Neural progenitor cell (in vitro differentiated cells): ENCODE measurements at regions not wholly inside any gene's neighbourhood (a gene's known extent, or its start where the extent isn't known, plus 50 kb on each side); places are given as distances from the start of the nearest gene placed in this dataset.
"Not testable (repeated sequence)": the region's sequence is repeated elsewhere in the genome, so short reads cannot be mapped to it uniquely, and the experiment has no call there.

ENCODE experiments used
- DNase-seq: peaks from one replicate; pipeline ENCODE4 v3.0.0-alpha.2; 2016; ENCODE audit warnings: low spot score
- H2AFZ ChIP-seq: fragments of 200-600 bp; sonication (generic); replicated peaks from 2 replicates; pipeline ENCODE4 v1.6.1; 2016; ENCODE audit warnings: antibody characterized with exemption
- H3F3A ChIP-seq: fragments of 200-600 bp; sonication (generic); 2 replicates; pipeline ENCODE4 v1.6.1; 2016; ENCODE audit warnings: antibody characterized with exemption, low read depth
- H3K27ac ChIP-seq: fragments of 200-600 bp; sonication (generic); 2 replicates; pipeline ENCODE4 v1.5.1; 2016; ENCODE audit warnings: mild to moderate bottlenecking
- H3K27me3 ChIP-seq: fragments of 200-600 bp; sonication (generic); 2 replicates; pipeline ENCODE4 v1.6.1; 2016; ENCODE audit warnings: mild to moderate bottlenecking, moderate library complexity
- H3K36me3 ChIP-seq: fragments of 200-600 bp; sonication (generic); 2 replicates; pipeline ENCODE4 v1.5.1; 2016
- H3K4me1 ChIP-seq: fragments of 200-600 bp; sonication (generic); 2 replicates; pipeline ENCODE4 v1.6.1; 2016; ENCODE audit warnings: mixed run types
- H3K4me2 ChIP-seq: fragments of 200-600 bp; sonication (generic); 2 replicates; pipeline ENCODE4 v1.6.1; 2016
- H3K4me3 ChIP-seq: fragments of 200-600 bp; sonication (generic); 2 replicates; pipeline ENCODE4 v1.5.1; 2016
- H3K79me2 ChIP-seq: fragments of 200-600 bp; sonication (generic); 2 replicates; pipeline ENCODE4 v1.6.1; 2016; ENCODE audit warnings: low read depth
- H3K9ac ChIP-seq: fragments of 200-600 bp; sonication (generic); 2 replicates; pipeline ENCODE4 v1.6.1; 2016
- H3K9me3 ChIP-seq: fragments of 200-600 bp; sonication (generic); 2 replicates; pipeline ENCODE4 v1.5.1; 2016; ENCODE audit warnings: low read depth
- H4K20me1 ChIP-seq: fragments of 200-600 bp; sonication (generic); 2 replicates; pipeline ENCODE4 v1.6.1; 2016; ENCODE audit warnings: low read depth
- H3K27ac Mint-ChIP-seq: 3 replicates; pipeline ENCODE4 v1.8.0; 2021; ENCODE audit warnings: mixed read lengths
- H3K27me3 Mint-ChIP-seq: 2 replicates; pipeline ENCODE4 v1.8.0; 2022; ENCODE audit warnings: low read depth, mild to moderate bottlenecking, inconsistent platforms, moderate library complexity, mixed read lengths; ENCODE audit not compliant: insufficient read depth
- H3K36me3 Mint-ChIP-seq: 3 replicates; pipeline ENCODE4 v1.8.0; 2021; ENCODE audit warnings: mixed read lengths
- H3K4me1 Mint-ChIP-seq: 3 replicates; pipeline ENCODE4 v1.8.0; 2021; ENCODE audit warnings: mixed read lengths
- H3K4me3 Mint-ChIP-seq: 3 replicates; pipeline ENCODE4 v1.8.0; 2021; ENCODE audit warnings: mild to moderate bottlenecking, moderate library complexity, mixed read lengths
- H3K9me3 Mint-ChIP-seq: 3 replicates; pipeline ENCODE4 v1.8.0; 2020; ENCODE audit warnings: mixed read lengths
- EZH2 ChIP-seq: fragments of 200-600 bp; sonication (generic); IDR thresholded peaks from 2 replicates; pipeline ENCODE4 v1.6.1; 2017; ENCODE audit warnings: antibody characterized with exemption, mild to moderate bottlenecking, moderate library complexity
- EZH2phosphoT487 ChIP-seq: fragments of 200-600 bp; sonication (generic); IDR thresholded peaks from 2 replicates; pipeline ENCODE4 v1.6.1; 2017; ENCODE audit warnings: antibody characterized with exemption
- TF ChIP-seq, protein P1 (sequence below): fragments of 200-600 bp; sonication (generic); IDR thresholded peaks from 2 replicates; pipeline ENCODE4 v1.5.1; 2017; ENCODE audit warnings: antibody characterized with exemption, mild to moderate bottlenecking

DNA sequence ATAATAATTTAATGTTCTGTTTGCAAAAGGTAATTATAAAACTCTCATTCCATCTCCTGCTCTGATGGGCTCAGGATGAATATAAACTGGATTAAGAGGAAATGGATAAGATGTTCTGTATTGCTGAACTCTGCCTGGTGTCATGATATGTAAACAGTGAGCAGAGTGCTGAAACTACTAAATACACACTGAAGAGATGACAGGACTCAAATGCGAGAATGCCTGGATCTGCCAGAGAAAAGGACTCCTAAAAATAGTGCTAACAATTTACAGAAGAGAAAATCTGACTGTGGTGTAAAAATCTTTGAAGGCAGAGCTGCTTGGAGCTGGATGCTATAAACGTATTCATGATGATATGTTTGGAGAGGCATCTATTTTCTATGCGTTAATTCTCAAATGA, 303.2 kb downstream of the RWDD3 start:
- H3K27me3 Mint-ChIP-seq, result peaks cover 6% of the 10 kb centered on the region
- no peak for DNase-seq
- peaks cover 26% of the 10 kb centered on the region for H3K4me1 Mint-ChIP-seq
- H3K27ac Mint-ChIP-seq, result no peak overlapping the region
- no peak overlapping the region for H3K4me3 ChIP-seq
- TF ChIP-seq, protein P1, sequence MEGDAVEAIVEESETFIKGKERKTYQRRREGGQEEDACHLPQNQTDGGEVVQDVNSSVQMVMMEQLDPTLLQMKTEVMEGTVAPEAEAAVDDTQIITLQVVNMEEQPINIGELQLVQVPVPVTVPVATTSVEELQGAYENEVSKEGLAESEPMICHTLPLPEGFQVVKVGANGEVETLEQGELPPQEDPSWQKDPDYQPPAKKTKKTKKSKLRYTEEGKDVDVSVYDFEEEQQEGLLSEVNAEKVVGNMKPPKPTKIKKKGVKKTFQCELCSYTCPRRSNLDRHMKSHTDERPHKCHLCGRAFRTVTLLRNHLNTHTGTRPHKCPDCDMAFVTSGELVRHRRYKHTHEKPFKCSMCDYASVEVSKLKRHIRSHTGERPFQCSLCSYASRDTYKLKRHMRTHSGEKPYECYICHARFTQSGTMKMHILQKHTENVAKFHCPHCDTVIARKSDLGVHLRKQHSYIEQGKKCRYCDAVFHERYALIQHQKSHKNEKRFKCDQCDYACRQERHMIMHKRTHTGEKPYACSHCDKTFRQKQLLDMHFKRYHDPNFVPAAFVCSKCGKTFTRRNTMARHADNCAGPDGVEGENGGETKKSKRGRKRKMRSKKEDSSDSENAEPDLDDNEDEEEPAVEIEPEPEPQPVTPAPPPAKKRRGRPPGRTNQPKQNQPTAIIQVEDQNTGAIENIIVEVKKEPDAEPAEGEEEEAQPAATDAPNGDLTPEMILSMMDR, result no peak
- no peak for TF ChIP-seq EZH2
- TF ChIP-seq EZH2phosphoT487, result no peak
- H3K36me3 Mint-ChIP-seq, result no peaks in the 10 kb centered on the region
- no peak overlapping the region for H3K9ac ChIP-seq
- H3K4me3 Mint-ChIP-seq, result no peak overlapping the region
- no peak overlapping the region for H2AFZ ChIP-seq
- H3K27ac ChIP-seq, result no peak overlapping the region
- no peaks in the 10 kb centered on the region for H3K79me2 ChIP-seq
- no peaks in the 10 kb centered on the region for H3K27me3 ChIP-seq
- H3K4me1 ChIP-seq, result peaks cover 11% of the 10 kb centered on the region
- no peaks in the 10 kb centered on the region for H3K36me3 ChIP-seq
- no peaks in the 10 kb centered on the region for H3F3A ChIP-seq
- H3K9me3 ChIP-seq, result no peaks in the 10 kb centered on the region
- H4K20me1 ChIP-seq, result no peaks in the 10 kb centered on the region
- no peaks in the 10 kb centered on the region for H3K9me3 Mint-ChIP-seq
- H3K4me2 ChIP-seq, result no peak overlapping the region

DNA sequence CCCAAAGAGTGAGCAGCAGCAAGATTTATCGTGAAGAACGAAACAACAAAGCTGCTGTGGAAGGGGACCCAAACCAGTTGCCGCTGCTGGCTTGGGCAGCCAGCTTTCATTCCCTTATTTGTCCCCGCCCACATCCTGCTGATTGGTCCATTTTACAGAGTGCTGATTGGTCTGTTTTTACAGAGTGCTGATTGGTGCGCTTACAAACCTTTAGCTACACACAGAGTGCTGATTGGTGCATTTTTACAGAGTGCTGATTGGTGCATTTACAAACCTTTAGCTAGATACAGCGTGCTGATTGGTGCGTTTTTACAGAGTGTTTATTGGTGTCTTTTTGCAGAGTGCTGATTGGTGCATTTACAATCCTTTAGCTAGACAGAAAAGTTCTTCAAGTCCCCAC, 304.2 kb downstream of the RWDD3 start:
- not testable (repeated sequence) for H4K20me1 ChIP-seq, H2AFZ ChIP-seq, H3F3A ChIP-seq, H3K9me3 Mint-ChIP-seq, H3K27ac Mint-ChIP-seq, H3K36me3 Mint-ChIP-seq, H3K27me3 Mint-ChIP-seq, H3K27ac ChIP-seq, H3K36me3 ChIP-seq, H3K79me2 ChIP-seq, H3K9me3 ChIP-seq, H3K9ac ChIP-seq, DNase-seq, H3K4me3 ChIP-seq, H3K27me3 ChIP-seq, H3K4me2 ChIP-seq, H3K4me3 Mint-ChIP-seq
- peaks cover 26% of the 10 kb centered on the region for H3K4me1 Mint-ChIP-seq
- H3K4me1 ChIP-seq, result peaks cover 11% of the 10 kb centered on the region

DNA sequence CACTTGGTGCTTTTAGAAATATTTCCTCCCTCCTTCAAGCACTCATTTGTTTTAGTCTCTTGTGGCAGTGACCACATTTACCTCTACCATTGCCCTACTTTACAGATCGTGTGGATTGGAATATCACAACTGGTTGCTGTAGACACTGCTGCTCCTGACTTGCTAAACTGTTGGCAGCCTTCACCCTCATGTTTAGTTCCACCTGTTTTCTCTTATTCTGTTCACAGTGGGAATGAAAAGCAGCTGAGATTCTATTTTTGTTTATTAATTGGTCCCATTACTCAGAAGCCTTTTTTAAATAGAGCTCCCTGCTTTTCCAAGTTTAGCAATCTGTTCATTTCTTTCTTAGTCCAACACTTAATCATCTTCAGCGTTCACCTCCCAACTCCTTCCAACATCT, 308.9 kb downstream of the RWDD3 start:
- Histone ChIP-seq H3F3A (no peaks in the 10 kb centered on the region), H3K9me3 (no peaks in the 10 kb centered on the region), H3K27ac (no peak overlapping the region), H3K79me2 (no peaks in the 10 kb centered on the region), H3K4me1 (no peaks in the 10 kb centered on the region), H4K20me1 (no peaks in the 10 kb centered on the region), H2AFZ (no peak overlapping the region), H3K9ac (no peak overlapping the region), H3K27me3 (no peaks in the 10 kb centered on the region), H3K4me3 (no peak overlapping the region), H3K36me3 (no peaks in the 10 kb centered on the region), H3K4me2 (no peak overlapping the region)
- Mint-ChIP-seq H3K27ac (no peak overlapping the region), H3K27me3 (peaks cover 3% of the 10 kb centered on the region), H3K36me3 (no peaks in the 10 kb centered on the region), H3K4me3 (no peak overlapping the region), H3K9me3 (no peaks in the 10 kb centered on the region), H3K4me1 (no peaks in the 10 kb centered on the region)
- TF ChIP-seq EZH2 (no peak), EZH2phosphoT487 (no peak)
- TF ChIP-seq, protein P1, result no peak
- no peak for DNase-seq

DNA sequence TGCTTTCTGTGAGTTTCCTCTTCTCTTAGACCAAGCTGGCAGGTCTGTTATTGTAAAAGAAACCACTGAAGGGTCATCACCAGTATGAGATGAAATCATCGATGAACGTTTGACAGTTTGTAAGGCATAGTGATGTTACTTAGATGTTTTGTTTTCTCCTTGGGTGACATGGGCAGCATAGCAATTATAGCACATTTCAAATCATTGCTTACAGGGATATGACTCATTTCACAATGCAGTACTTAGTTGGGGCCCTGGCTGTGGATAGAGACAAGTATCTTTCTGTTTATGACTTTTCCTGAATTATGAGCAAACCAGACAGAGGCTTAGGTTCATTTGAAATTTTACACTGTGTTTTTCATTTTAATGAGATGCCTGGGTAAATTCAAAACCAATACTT, 313.0 kb downstream of the RWDD3 start:
- no peaks in the 10 kb centered on the region for H3K9me3 ChIP-seq
- H3K4me1 Mint-ChIP-seq, result no peaks in the 10 kb centered on the region

More for the DNA sequence above, 313.0 kb downstream of the RWDD3 start:
- Mint-ChIP-seq H3K27me3 (no peaks in the 10 kb centered on the region), H3K27ac (no peak overlapping the region), H3K36me3 (no peaks in the 10 kb centered on the region), H3K4me3 (no peak overlapping the region), H3K9me3 (no peaks in the 10 kb centered on the region)
- H3K4me3 ChIP-seq, result no peak overlapping the region
- H4K20me1 ChIP-seq, result no peaks in the 10 kb centered on the region
- no peaks in the 10 kb centered on the region for H3K36me3 ChIP-seq
- H3K27ac ChIP-seq, result no peak overlapping the region
- no peak for DNase-seq
- no peaks in the 10 kb centered on the region for H3K79me2 ChIP-seq
- no peak overlapping the region for H3K9ac ChIP-seq
- no peaks in the 10 kb centered on the region for H3K4me1 ChIP-seq
- TF ChIP-seq EZH2phosphoT487, result no peak
- TF ChIP-seq EZH2, result no peak
- TF ChIP-seq, protein P1, result no peak
- no peak overlapping the region for H2AFZ ChIP-seq
- no peak overlapping the region for H3K4me2 ChIP-seq
- H3K27me3 ChIP-seq, result no peaks in the 10 kb centered on the region
- no peaks in the 10 kb centered on the region for H3F3A ChIP-seq
